Heart left ventricle (tissue), 13 donors: ENCODE measurements at regions not wholly inside any gene's neighbourhood (a gene's known extent, or its start where the extent isn't known, plus 50 kb on each side); places are given as distances from the start of the nearest gene placed in this dataset.

Source experiments
- POLR2A ChIP-seq, 2 donors: fragments of 450-650 bp; IDR thresholded peaks; one replicate each; pipeline ENCODE4 v1.6.1; 2017; ENCODE audit warnings: antibody characterized with exemption in 2 of 2, mild to moderate bottlenecking in 2 of 2, moderate library complexity in 2 of 2
- TF ChIP-seq, protein P1 (sequence below), 12 donors: fragments of 200-600 bp; sonication (generic) in 4 of 12; IDR thresholded peaks; one replicate each; pipeline versions ENCODE4 v1.5.0 to v1.8.0; 2018 to 2022; ENCODE audit warnings: antibody characterized with exemption in 12 of 12, mild to moderate bottlenecking in 5 of 12
- donor health status: ischemic (EF 13 %, LVEDD 7.1; RV severe dilation, severe dysfunction).
- donor health status: DM: no; HTN: yes; CAD: no.
- donor health status: DM: no; HTN: no; CAD: no.
- donor health status: ischemic (EF 25% LVEDD 6.9; RV normal size, moderate dysfunction).
- donor health status: ischemic (EF 25% LVEDD 5.7; RV mildly dilated, moderate dysfunction).
- donor health status: ischemic (EF 35%, LVEDD 5.7; RV mildly dilated, moderate dysfunction).
- donor health status: nonischemic (EF 11% LVEDD 7.7; RV severe dilation, severe dysfunction).
- donor health status: DM: yes; HTN: yes; CAD: no.
- donor health status: PGD.
- donor health status: ischemic (EF 29% LVEDD 5.4; RV normal size, mild dysfunction).
- donor health status: nonischemic (EF 23%, LVEDD 6.1; RV moderate dilation, normal function).

- TF ChIP-seq, protein P1, sequence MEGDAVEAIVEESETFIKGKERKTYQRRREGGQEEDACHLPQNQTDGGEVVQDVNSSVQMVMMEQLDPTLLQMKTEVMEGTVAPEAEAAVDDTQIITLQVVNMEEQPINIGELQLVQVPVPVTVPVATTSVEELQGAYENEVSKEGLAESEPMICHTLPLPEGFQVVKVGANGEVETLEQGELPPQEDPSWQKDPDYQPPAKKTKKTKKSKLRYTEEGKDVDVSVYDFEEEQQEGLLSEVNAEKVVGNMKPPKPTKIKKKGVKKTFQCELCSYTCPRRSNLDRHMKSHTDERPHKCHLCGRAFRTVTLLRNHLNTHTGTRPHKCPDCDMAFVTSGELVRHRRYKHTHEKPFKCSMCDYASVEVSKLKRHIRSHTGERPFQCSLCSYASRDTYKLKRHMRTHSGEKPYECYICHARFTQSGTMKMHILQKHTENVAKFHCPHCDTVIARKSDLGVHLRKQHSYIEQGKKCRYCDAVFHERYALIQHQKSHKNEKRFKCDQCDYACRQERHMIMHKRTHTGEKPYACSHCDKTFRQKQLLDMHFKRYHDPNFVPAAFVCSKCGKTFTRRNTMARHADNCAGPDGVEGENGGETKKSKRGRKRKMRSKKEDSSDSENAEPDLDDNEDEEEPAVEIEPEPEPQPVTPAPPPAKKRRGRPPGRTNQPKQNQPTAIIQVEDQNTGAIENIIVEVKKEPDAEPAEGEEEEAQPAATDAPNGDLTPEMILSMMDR (IDR thresholded peaks at IDR 0.05), result no peak
- no peak for TF ChIP-seq POLR2A (IDR thresholded peaks at IDR 0.05)
These were observed 151.3 kb downstream of the SHANK2 start for GRCh38 chr11:71101046-71101445.
